ENCODE measurements at regions not wholly inside any gene's neighbourhood (a gene's known extent, or its start where the extent isn't known, plus 50 kb on each side); places are given as distances from the start of the nearest gene placed in this dataset.

GRCh38 chr1:88286716-88287115, 397.4 kb upstream of the PKN2 start:
- Histone ChIP-seq H3K9me2 (replicated peaks; ENCODE audit: insufficient read depth, low read length) (no peaks in the 10 kb centered on the region), H3K4me3 (ENCODE audit: low read length) (no peak overlapping the region), H3K4me2 (ENCODE audit: low read depth, low read length, poor library complexity, severe bottlenecking) (no peak overlapping the region), H3K9ac (ENCODE audit: low read length) (no peak overlapping the region), H3K36me3 (ENCODE audit: insufficient read depth, low read length) (no peaks in the 10 kb centered on the region), H3K27me3 (ENCODE audit: low read length) (no peaks in the 10 kb centered on the region), H3K9me3 (ENCODE audit: low read length) (no peaks in the 10 kb centered on the region), H4K20me1 (ENCODE audit: insufficient read depth, low read depth, low read length) (no peaks in the 10 kb centered on the region), H3K79me2 (ENCODE audit: low read length) (no peaks in the 10 kb centered on the region), H2AFZ (ENCODE audit: low read length) (no peak overlapping the region), H3K4me1 (ENCODE audit: low read length) (no peaks in the 10 kb centered on the region), H3K27ac (ENCODE audit: low read length) (no peak overlapping the region)
- DNase-seq: no peak

- Histone ChIP-seq H3K4me3 (ENCODE audit: low read length) (no peak overlapping the region), H3K27ac (ENCODE audit: low read length) (no peak overlapping the region), H3K9ac (ENCODE audit: low read length) (no peak overlapping the region), H3K4me2 (ENCODE audit: low read depth, low read length, poor library complexity, severe bottlenecking) (no peak overlapping the region), H3K27me3 (ENCODE audit: low read length) (no peaks in the 10 kb centered on the region), H3K9me2 (replicated peaks; ENCODE audit: insufficient read depth, low read length) (no peaks in the 10 kb centered on the region), H4K20me1 (ENCODE audit: insufficient read depth, low read depth, low read length) (no peaks in the 10 kb centered on the region), H3K36me3 (ENCODE audit: insufficient read depth, low read length) (no peaks in the 10 kb centered on the region), H3K4me1 (ENCODE audit: low read length) (no peaks in the 10 kb centered on the region), H3K9me3 (ENCODE audit: low read length) (no peaks in the 10 kb centered on the region), H2AFZ (ENCODE audit: low read length) (no peak overlapping the region), H3K79me2 (ENCODE audit: low read length) (no peaks in the 10 kb centered on the region)
- DNase-seq: no peak
These were observed 395.5 kb upstream of the PKN2 start for GRCh38 chr1:88288571-88288970.

GRCh38 chr1:88289401-88290102, 394.5 kb upstream of the PKN2 start:
- Histone ChIP-seq H3K36me3 (ENCODE audit: insufficient read depth, low read length) (no peaks in the 10 kb centered on the region), H2AFZ (ENCODE audit: low read length) (no peak overlapping the region), H3K9me2 (replicated peaks; ENCODE audit: insufficient read depth, low read length) (no peaks in the 10 kb centered on the region), H4K20me1 (ENCODE audit: insufficient read depth, low read depth, low read length) (0 out of 2 replicates have a peak, but pooled peaks cover 2% of the 10 kb centered on the region), H3K9ac (ENCODE audit: low read length) (no peak overlapping the region), H3K79me2 (ENCODE audit: low read length) (no peaks in the 10 kb centered on the region), H3K27ac (ENCODE audit: low read length) (no peak overlapping the region), H3K9me3 (ENCODE audit: low read length) (no peaks in the 10 kb centered on the region), H3K27me3 (ENCODE audit: low read length) (no peaks in the 10 kb centered on the region), H3K4me1 (ENCODE audit: low read length) (no peaks in the 10 kb centered on the region), H3K4me3 (ENCODE audit: low read length) (no peak overlapping the region), H3K4me2 (ENCODE audit: low read depth, low read length, poor library complexity, severe bottlenecking) (no peak overlapping the region)
- no peak for DNase-seq

- Histone ChIP-seq H3K79me2 (ENCODE audit: low read length) (no peaks in the 10 kb centered on the region), H3K4me3 (ENCODE audit: low read length) (no peak overlapping the region), H2AFZ (ENCODE audit: low read length) (no peak overlapping the region), H3K4me1 (ENCODE audit: low read length) (no peaks in the 10 kb centered on the region), H3K27ac (ENCODE audit: low read length) (no peak overlapping the region), H3K9me2 (replicated peaks; ENCODE audit: insufficient read depth, low read length) (no peaks in the 10 kb centered on the region), H3K4me2 (ENCODE audit: low read depth, low read length, poor library complexity, severe bottlenecking) (no peak overlapping the region), H3K36me3 (ENCODE audit: insufficient read depth, low read length) (no peaks in the 10 kb centered on the region), H3K9me3 (ENCODE audit: low read length) (no peaks in the 10 kb centered on the region), H3K27me3 (ENCODE audit: low read length) (no peaks in the 10 kb centered on the region), H3K9ac (ENCODE audit: low read length) (no peak overlapping the region), H4K20me1 (ENCODE audit: insufficient read depth, low read depth, low read length) (0 out of 2 replicates have a peak, but pooled peaks cover 2% of the 10 kb centered on the region)
- no peak for DNase-seq
These were observed 392.3 kb upstream of the PKN2 start for GRCh38 chr1:88291611-88292354.

- H3K4me3 ChIP-seq (ENCODE audit: low read length): no peak overlapping the region
- no peaks in the 10 kb centered on the region for H3K79me2 ChIP-seq (ENCODE audit: low read length)
- 0 out of 2 replicates have a peak, but pooled peaks cover 2% of the 10 kb centered on the region for H4K20me1 ChIP-seq (ENCODE audit: insufficient read depth, low read depth, low read length)
- DNase-seq: no peak
- no peaks in the 10 kb centered on the region for H3K27me3 ChIP-seq (ENCODE audit: low read length)
- no peaks in the 10 kb centered on the region for H3K4me1 ChIP-seq (ENCODE audit: low read length)
- H3K9ac ChIP-seq (ENCODE audit: low read length): no peak overlapping the region
- H3K9me2 ChIP-seq (replicated peaks; ENCODE audit: insufficient read depth, low read length): no peaks in the 10 kb centered on the region
- H3K9me3 ChIP-seq (ENCODE audit: low read length): no peaks in the 10 kb centered on the region
- no peaks in the 10 kb centered on the region for H3K36me3 ChIP-seq (ENCODE audit: insufficient read depth, low read length)
- H3K4me2 ChIP-seq (ENCODE audit: low read depth, low read length, poor library complexity, severe bottlenecking): no peak overlapping the region
- H3K27ac ChIP-seq (ENCODE audit: low read length): no peak overlapping the region
- no peak overlapping the region for H2AFZ ChIP-seq (ENCODE audit: low read length)
These were observed 390.3 kb upstream of the PKN2 start for GRCh38 chr1:88293691-88294190.

- Histone ChIP-seq H3K9me2 (replicated peaks; ENCODE audit: insufficient read depth, low read length) (no peaks in the 10 kb centered on the region), H3K36me3 (ENCODE audit: insufficient read depth, low read length) (no peaks in the 10 kb centered on the region), H3K4me3 (ENCODE audit: low read length) (no peak overlapping the region), H4K20me1 (ENCODE audit: insufficient read depth, low read depth, low read length) (0 out of 2 replicates have a peak, but pooled peaks cover 2% of the 10 kb centered on the region), H3K27me3 (ENCODE audit: low read length) (no peaks in the 10 kb centered on the region), H3K9me3 (ENCODE audit: low read length) (no peaks in the 10 kb centered on the region), H3K4me1 (ENCODE audit: low read length) (no peaks in the 10 kb centered on the region), H3K79me2 (ENCODE audit: low read length) (no peaks in the 10 kb centered on the region), H3K4me2 (ENCODE audit: low read depth, low read length, poor library complexity, severe bottlenecking) (no peak overlapping the region), H3K27ac (ENCODE audit: low read length) (no peak overlapping the region), H3K9ac (ENCODE audit: low read length) (no peak overlapping the region), H2AFZ (ENCODE audit: low read length) (no peak overlapping the region)
- no peak for DNase-seq
These were observed 387.8 kb upstream of the PKN2 start for GRCh38 chr1:88296227-88296626.

GRCh38 chr1:88296642-88297041, 387.4 kb upstream of the PKN2 start:
- no peak overlapping the region for H3K4me2 ChIP-seq (ENCODE audit: low read depth, low read length, poor library complexity, severe bottlenecking)
- 0 out of 2 replicates have a peak, but pooled peaks cover 2% of the 10 kb centered on the region for H4K20me1 ChIP-seq (ENCODE audit: insufficient read depth, low read depth, low read length)
- H3K4me1 ChIP-seq (ENCODE audit: low read length): no peaks in the 10 kb centered on the region
- no peak overlapping the region for H3K27ac ChIP-seq (ENCODE audit: low read length)
- no peaks in the 10 kb centered on the region for H3K9me2 ChIP-seq (replicated peaks; ENCODE audit: insufficient read depth, low read length)
- H3K36me3 ChIP-seq (ENCODE audit: insufficient read depth, low read length): no peaks in the 10 kb centered on the region
- H3K9me3 ChIP-seq (ENCODE audit: low read length): no peaks in the 10 kb centered on the region
- DNase-seq: no peak
- H2AFZ ChIP-seq (ENCODE audit: low read length): no peak overlapping the region
- no peaks in the 10 kb centered on the region for H3K27me3 ChIP-seq (ENCODE audit: low read length)
- no peaks in the 10 kb centered on the region for H3K79me2 ChIP-seq (ENCODE audit: low read length)
- no peak overlapping the region for H3K4me3 ChIP-seq (ENCODE audit: low read length)
- no peak overlapping the region for H3K9ac ChIP-seq (ENCODE audit: low read length)

- Histone ChIP-seq H3K36me3 (ENCODE audit: insufficient read depth, low read length) (no peaks in the 10 kb centered on the region), H3K27ac (ENCODE audit: low read length) (no peak overlapping the region), H3K4me2 (ENCODE audit: low read depth, low read length, poor library complexity, severe bottlenecking) (no peak overlapping the region), H3K9me2 (replicated peaks; ENCODE audit: insufficient read depth, low read length) (no peaks in the 10 kb centered on the region), H3K4me1 (ENCODE audit: low read length) (no peaks in the 10 kb centered on the region), H3K27me3 (ENCODE audit: low read length) (no peaks in the 10 kb centered on the region), H3K9ac (ENCODE audit: low read length) (no peak overlapping the region), H4K20me1 (ENCODE audit: insufficient read depth, low read depth, low read length) (0 out of 2 replicates have a peak, but pooled peaks cover 2% of the 10 kb centered on the region), H2AFZ (ENCODE audit: low read length) (no peak overlapping the region), H3K9me3 (ENCODE audit: low read length) (no peaks in the 10 kb centered on the region), H3K79me2 (ENCODE audit: low read length) (no peaks in the 10 kb centered on the region), H3K4me3 (ENCODE audit: low read length) (no peak overlapping the region)
- no peak for DNase-seq
These were observed 385.6 kb upstream of the PKN2 start for GRCh38 chr1:88298506-88298905.
